NCI-H82 treated with DMSO at 0.1 percent for 48 hours (cell line): ENCODE measurements at regions not wholly inside any gene's neighbourhood (a gene's known extent, or its start where the extent isn't known, plus 50 kb on each side); places are given as distances from the start of the nearest gene placed in this dataset.
A peak's percentile ranks its signal among the peaks of the same experiment; 100 is the strongest.
"Not testable (repeated sequence)": the region's sequence is repeated elsewhere in the genome, so short reads cannot be mapped to it uniquely, and the experiment has no call there.

ENCODE experiments used
- DNase-seq: peaks from one replicate; lab custom pipeline; 2025; ENCODE audit not compliant: unreplicated experiment; lab: John Stamatoyannopoulos, UW

- no peak for DNase-seq
Measured at GRCh38 chr20:52340036-52340634, 148.6 kb upstream of the ZFP64 start.

DNA sequence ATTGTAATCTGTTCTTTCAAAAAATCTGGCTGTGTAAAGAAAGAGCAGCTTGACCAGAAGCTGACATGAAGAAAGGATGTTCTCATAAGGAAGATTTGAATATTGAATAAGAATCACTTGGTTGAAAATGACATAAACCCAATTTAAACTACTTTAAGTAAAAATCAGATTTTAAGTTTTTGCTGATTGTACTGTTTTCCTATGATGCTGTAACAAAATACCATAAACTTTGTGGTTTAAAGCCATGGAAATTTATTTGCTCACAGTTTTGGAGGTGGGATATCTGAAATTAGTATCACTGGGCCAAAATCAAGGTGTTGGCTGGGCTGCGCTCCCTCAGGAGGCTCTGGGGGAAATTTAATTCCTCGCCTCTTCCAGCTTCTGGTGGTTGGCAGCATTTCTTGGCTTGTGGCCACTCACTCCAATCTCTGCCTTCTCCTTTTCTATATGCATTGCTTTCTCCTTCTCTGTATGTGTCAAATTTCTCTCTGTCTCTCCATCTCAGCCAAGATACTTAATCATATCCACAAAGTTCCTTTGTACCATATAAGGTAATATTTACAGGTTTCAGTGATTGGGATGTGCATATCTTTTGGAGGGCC, 141.2 kb upstream of the ZFP64 start:
- no peak for DNase-seq

GRCh38 chr20:52332230-52332629, 140.7 kb upstream of the ZFP64 start:
- no peak for DNase-seq

GRCh38 chr20:52331655-52332054, 140.1 kb upstream of the ZFP64 start:
- no peak for DNase-seq

GRCh38 chr20:52321396-52321795, 129.8 kb upstream of the ZFP64 start:
- no peak for DNase-seq

DNA sequence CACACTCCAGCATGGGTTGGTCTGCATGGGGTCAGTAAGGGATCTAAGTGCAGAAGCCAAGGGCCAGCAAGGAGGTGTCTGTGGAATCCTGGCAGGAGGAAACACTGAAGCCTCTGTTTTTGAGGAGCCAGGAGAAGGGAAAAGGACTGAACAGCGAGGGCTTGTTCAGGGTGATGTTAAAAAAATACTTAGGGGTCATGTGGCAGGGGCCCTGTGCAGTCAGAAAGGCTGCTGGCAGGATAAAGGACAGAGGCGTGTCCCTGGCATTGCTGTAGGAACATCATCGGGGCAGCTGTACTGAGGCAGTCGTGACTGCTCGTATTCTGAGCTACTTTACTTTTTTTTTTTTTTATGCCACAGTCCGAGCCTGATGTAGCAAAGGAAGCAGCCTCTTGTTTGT, 127.1 kb upstream of the ZFP64 start:
- DNase-seq, result no peak

GRCh38 chr20:52313341-52313963, 121.9 kb upstream of the ZFP64 start:
- DNase-seq, result peak; percentile 52

DNA sequence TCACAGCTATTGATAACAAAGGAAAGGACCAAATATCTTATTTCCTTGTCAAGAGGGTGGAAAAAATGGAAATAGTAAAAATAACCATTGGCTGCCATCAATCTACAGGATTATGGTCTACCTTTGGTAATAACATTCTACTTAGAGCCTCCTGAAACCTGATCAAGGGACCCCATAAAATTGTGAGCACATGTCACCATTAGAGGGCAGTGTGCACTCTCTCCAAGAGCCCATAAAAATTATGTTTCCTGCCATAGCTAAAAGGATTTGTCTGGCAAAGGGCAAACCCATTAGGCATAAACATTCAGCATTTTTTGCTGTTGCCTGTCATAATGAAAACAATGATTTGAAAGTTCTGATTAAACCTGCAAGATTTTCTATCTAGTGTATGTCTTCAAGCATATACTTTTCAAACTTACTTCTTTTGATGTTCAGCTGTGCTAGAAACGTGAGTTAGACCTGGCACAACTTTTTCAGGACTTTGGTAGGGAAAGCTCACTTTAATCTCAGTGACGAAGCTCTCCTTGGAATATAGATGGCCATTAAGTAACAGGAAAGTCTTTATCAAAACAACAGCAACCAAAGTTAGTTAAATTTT, 120.7 kb upstream of the ZFP64 start:
- DNase-seq, result peak; percentile 78

DNA sequence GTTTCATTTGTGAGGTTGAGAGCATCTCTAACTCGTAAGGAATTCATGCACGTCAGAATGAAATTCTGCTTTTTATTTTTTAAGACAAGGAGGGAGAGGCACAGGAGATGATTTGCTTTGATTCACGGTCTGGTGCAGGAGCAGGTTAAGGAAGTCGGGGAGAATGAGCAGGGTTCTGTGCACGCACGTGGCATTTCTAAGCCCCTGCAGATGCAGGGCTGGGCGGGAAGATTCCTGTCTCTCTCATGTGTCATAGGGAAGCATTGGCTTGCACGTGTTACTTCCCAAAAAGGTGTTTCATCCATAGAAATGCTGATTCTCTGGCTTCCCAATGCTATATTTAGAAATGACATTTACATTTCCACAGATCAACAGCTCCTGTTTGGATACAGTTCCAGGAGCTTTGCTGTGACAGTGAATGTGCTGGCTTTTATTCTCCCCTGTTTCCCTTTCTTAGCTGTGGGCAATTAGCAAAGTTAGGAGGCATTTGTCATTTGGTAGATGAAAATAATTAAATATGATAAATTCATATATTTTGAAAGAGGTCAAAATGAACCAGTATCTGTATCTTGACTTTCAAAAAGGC, 119.7 kb upstream of the ZFP64 start:
- DNase-seq, result no peak

DNA sequence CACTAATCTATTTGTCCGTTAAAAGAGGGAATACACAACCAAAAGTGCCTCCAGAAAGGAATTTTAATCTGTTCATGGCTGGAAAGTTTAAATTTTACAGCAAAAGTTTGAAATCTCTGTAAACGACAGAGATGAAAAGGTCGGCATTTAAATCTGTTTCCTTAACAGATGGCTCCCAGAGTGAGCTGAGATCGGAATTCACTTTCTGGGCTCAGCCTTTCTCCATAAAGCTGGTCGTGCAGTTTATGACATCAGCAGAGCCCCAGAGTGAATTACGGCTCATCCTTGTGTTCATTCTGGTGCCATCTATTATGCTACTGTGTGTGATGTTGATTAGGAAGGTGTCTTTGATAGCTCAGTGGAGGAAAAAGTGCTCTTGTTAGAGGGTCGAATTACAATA, 117.6 kb upstream of the ZFP64 start:
- DNase-seq, result no peak

GRCh38 chr20:52306477-52306876, 114.9 kb upstream of the ZFP64 start:
- DNase-seq, result no peak

- DNase-seq, result no peak
Measured at GRCh38 chr20:52305858-52306257, 114.3 kb upstream of the ZFP64 start.

- DNase-seq, result no peak
Measured at GRCh38 chr20:52305024-52305645, 113.6 kb upstream of the ZFP64 start.

DNA sequence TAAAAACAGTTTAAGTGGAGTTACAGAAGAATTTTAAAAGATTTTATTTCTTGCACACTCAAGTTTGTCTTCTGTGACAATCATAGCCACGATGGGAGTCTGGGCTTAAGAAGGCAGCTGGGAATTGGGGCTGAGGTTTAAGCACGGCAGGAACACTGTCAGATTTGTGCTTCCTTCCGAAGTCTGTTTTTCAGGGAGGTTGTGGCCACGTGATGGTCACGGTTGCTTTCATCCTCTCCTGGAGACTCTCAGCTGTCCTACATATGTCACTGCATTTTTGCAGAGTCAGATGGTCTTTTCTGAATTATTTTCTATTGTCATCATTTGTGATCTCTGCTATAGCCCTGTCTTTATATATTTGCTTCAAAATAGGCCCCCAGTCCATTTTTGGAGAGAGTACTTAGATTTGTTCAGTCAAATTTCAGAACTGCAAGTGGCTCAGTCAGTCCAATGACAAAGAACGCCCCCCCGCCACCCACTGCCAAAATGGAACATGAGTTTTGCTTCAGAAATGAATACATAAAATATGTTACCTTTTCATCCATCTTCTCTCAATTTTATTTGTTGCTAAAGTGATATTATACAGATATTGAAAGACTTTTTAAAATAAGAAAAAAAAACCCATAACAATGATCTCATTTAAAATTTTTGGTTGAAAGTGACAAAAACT, 111.8 kb upstream of the ZFP64 start:
- DNase-seq, result no peak

DNA sequence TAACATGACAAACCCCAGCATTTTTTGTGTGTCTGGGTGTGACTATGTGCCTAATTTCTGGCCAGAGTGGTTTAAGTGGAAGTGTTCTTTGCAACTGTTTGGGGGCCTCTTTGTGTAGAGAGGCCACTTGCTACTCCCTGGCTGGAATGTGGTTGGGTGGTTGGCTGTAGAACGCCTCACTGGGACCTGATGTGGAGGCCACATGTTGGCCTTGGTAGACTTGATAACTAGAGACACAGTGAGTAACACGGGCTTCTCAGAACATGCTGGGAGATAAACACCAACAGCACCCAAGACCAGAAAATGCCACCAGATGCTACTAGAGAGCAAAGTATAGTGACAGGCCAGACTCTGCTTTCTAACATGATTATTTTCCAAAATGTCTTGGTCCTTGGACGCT, 111.2 kb upstream of the ZFP64 start:
- DNase-seq, result no peak

DNA sequence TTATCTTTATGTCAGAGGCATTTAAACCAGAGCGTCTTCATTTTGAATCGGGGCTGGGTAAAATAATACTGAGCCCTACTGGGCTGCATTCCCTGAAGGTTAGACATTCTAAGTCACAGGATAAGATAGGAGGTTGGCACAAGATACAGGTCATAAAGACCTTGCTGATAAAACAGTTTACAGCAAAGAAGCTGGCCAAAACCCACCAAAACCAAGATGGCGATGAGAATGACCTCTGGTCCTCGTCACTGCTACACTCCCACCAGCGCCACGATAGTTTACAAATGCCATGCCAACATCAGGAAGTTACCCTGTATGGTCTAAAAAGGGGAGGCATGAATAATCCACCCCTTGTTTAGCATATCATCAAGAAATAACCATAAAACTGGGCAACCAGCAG, 110.5 kb upstream of the ZFP64 start:
- not testable (repeated sequence) for DNase-seq

GRCh38 chr20:52295556-52295955, 104.0 kb upstream of the ZFP64 start:
- no peak for DNase-seq

DNA sequence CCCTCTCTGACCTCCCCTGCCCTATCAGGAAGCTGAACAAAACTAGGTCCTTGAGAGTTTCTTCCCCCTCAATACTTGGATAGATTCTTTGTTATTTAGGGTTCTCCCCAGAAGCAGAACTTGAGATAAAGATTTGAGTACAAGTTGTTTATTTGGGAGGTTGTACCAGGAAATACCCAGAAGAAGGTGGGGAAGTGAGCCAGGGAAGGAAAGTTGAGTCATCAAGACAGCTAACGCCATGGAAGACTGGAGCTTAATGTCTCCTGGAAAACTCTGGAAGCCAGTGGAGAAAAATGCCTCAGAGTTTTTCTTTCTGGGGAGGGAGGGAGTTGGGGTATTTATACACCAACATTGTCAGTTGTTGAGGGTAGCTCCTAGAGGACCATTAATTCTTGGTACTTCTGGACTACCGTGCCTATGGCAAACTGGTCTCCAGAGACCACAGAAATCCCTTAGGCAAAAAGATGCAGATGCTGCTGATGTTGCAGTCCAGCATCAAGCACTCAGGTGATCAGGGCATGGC, 102.6 kb upstream of the ZFP64 start:
- DNase-seq, result no peak

DNA sequence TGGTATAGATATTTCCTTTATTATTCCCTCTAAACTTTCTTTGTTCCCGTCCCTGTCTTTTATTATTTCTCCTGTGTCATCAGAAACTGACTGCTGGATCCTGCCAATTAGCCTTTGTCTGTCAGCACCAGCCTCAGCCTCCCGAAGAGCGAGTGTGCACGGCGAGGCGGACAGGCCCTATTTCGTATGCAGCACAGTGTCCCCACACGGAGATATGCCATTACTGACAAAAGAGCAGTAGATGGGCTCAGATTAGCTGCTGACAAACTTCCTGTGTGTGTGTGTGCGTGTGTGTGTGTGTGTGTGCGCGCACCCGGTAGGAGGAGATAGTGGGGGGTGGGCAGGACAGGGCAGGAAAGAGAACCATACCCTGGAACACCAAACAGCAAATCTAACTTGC, 99.5 kb upstream of the ZFP64 start:
- no peak for DNase-seq

- DNase-seq, result no peak
Measured at GRCh38 chr20:52290569-52290968, 99.0 kb upstream of the ZFP64 start.
